Tibial nerve (tissue), 4 donors: ENCODE measurements at regions not wholly inside any gene's neighbourhood (a gene's known extent, or its start where the extent isn't known, plus 50 kb on each side); places are given as distances from the start of the nearest gene placed in this dataset.
"Not testable (repeated sequence)": the region's sequence is repeated elsewhere in the genome, so short reads cannot be mapped to it uniquely, and the experiment has no call there.

Experiments
- DNase-seq, 2 donors: peaks; one replicate each; pipeline ENCODE4 v3.0.0-alpha.2; 2019; ENCODE audit warnings: low spot score in 2 of 2
- H3K27ac ChIP-seq, 4 donors: fragments of 200-600 bp; sonication (generic) in 3 of 4; one replicate each; pipeline ENCODE4 v1.5.1; 2017 to 2019; ENCODE audit warnings: mild to moderate bottlenecking in 1 of 4
- H3K27me3 ChIP-seq, 2 donors: fragments of 200-600 bp; sonication (generic) in 1 of 2; one replicate each; pipeline versions ENCODE4 v1.5.1 to v1.6.0; 2017 to 2019
- H3K36me3 ChIP-seq, 3 donors: fragments of 200-600 bp; sonication (generic); one replicate each; pipeline ENCODE4 v1.5.1; 2018 to 2019
- H3K4me1 ChIP-seq, 4 donors: fragments of 200-600 bp; sonication (generic) in 3 of 4; one replicate each; pipeline ENCODE4 v1.5.1; 2017 to 2019
- H3K4me3 ChIP-seq, 4 donors: fragments of 200-600 bp; sonication (generic) in 3 of 4; one replicate each; pipeline ENCODE4 v1.5.1; 2017 to 2019; ENCODE audit warnings: mild to moderate bottlenecking in 1 of 4, moderate library complexity in 1 of 4
- H3K9me3 ChIP-seq, 4 donors: fragments of 200-600 bp; sonication (generic) in 3 of 4; one replicate each; pipeline ENCODE4 v1.5.1; 2017 to 2019
- EP300 ChIP-seq, 2 donors: sonication (generic); formaldehyde crosslinking; IDR thresholded peaks; one replicate each; pipeline ENCODE4 v1.6.1; 2017; ENCODE audit warnings: antibody characterized with exemption in 2 of 2, mild to moderate bottlenecking in 1 of 2
- POLR2A ChIP-seq, 2 donors: fragments of 450-650 bp; IDR thresholded peaks; one replicate each; pipeline ENCODE4 v1.6.1; 2017; ENCODE audit warnings: antibody characterized with exemption in 2 of 2, mild to moderate bottlenecking in 2 of 2, moderate library complexity in 2 of 2
- WGBS, 2 donors: methylation state at CpG; one replicate each; pipeline ENCODE4 v1.1.5; 2018; 5-methylcytosine and 5-hydroxymethylcytosine counted together
- TF ChIP-seq, protein P1 (sequence below), 5 experiments: fragments of 200-600 bp in 3 of 5; fragments of 450-650 bp in 2 of 5; sonication (generic) in 3 of 5; IDR thresholded peaks; one replicate each; pipeline ENCODE4 v1.5.1; 2016 to 2019; ENCODE audit warnings: antibody characterized with exemption in 5 of 5, mild to moderate bottlenecking in 3 of 5, moderate library complexity in 2 of 5

DNA sequence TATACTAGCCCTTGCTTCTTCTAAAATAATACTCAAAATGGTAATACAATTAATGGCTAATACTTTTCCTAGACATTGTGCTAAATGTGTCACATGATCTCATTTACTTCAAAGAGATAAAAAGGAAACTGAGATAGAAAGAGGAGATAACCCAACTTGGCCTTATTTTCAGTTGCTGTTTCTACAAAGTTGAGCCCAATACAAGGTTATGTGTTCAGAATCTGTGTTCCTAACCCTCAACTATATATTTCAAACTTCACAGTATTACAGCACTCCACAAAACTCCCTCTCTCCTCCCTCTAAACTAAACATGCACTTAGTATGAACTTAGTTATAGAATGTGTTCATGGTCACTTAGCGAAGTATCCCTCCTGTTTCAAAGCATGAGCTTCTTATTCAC is 277.9 kb downstream of the CCER1 start:
- Histone ChIP-seq H3K4me1 (no peaks in the 10 kb centered on the region), H3K27me3 (no peaks in the 10 kb centered on the region), H3K36me3 (no peaks in the 10 kb centered on the region), H3K4me3 (no peak overlapping the region), H3K9me3 (no peaks in the 10 kb centered on the region), H3K27ac (no peak overlapping the region)
- TF ChIP-seq EP300 (IDR thresholded peaks at IDR 0.05) = no peak
- TF ChIP-seq, protein P1, sequence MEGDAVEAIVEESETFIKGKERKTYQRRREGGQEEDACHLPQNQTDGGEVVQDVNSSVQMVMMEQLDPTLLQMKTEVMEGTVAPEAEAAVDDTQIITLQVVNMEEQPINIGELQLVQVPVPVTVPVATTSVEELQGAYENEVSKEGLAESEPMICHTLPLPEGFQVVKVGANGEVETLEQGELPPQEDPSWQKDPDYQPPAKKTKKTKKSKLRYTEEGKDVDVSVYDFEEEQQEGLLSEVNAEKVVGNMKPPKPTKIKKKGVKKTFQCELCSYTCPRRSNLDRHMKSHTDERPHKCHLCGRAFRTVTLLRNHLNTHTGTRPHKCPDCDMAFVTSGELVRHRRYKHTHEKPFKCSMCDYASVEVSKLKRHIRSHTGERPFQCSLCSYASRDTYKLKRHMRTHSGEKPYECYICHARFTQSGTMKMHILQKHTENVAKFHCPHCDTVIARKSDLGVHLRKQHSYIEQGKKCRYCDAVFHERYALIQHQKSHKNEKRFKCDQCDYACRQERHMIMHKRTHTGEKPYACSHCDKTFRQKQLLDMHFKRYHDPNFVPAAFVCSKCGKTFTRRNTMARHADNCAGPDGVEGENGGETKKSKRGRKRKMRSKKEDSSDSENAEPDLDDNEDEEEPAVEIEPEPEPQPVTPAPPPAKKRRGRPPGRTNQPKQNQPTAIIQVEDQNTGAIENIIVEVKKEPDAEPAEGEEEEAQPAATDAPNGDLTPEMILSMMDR (IDR thresholded peaks at IDR 0.05) = no peak
- no peak for TF ChIP-seq POLR2A (IDR thresholded peaks at IDR 0.05)
- no peak for DNase-seq
- WGBS, 2 donors = 65 to 72% methylated on average over 1 of the region's 1 CpG

DNA sequence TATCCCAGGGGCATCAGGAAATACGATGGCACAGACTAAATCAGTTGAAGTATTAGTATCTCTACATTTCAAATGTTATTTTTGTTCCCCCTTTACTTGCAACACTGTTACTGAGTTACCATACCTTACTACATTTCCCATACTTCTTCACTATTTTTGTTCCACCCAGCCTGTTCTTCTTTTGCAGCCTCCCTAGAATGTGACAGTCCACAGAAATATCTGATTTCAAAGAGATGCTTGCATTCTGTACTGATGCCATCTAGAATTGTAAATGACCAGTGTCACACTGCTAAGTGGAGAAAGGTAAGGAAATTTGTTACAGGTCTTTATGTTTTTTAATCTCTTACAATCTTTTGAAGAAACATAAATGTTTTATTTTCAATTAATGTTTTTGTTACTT is 279.9 kb downstream of the CCER1 start:
- no peaks in the 10 kb centered on the region for H3K4me1 ChIP-seq
- no peaks in the 10 kb centered on the region for H3K36me3 ChIP-seq
- WGBS, 2 donors = 81 to 86% methylated on average over 1 of the region's 1 CpG
- TF ChIP-seq EP300 (IDR thresholded peaks at IDR 0.05) = no peak
- TF ChIP-seq, protein P1 (IDR thresholded peaks at IDR 0.05) = no peak
- no peak for TF ChIP-seq POLR2A (IDR thresholded peaks at IDR 0.05)
- no peak overlapping the region for H3K27ac ChIP-seq
- no peak overlapping the region for H3K4me3 ChIP-seq
- no peak for DNase-seq
- H3K9me3 ChIP-seq = no peaks in the 10 kb centered on the region
- H3K27me3 ChIP-seq = no peaks in the 10 kb centered on the region

DNA sequence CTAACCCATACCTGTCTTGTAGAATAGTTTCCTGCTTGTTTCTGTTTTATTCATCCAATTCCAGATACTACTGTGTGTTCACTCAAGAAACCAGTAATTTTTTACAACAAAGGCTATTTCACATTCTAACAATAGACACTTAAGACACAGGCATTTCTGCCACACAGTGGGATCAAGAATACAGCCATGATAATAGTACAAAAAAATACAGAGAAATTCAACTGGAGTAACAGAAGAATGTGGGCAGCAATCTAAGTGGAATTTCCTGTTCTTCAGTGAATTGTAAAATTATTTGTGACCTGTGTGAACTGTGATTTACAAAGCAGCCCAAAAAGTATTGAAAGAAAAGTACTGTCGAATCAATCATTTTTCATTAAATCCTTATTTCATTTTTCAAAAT is 282.9 kb downstream of the CCER1 start:
- Histone ChIP-seq H3K36me3 (no peaks in the 10 kb centered on the region), H3K27ac (no peak overlapping the region), H3K4me3 (no peak overlapping the region), H3K4me1 (no peaks in the 10 kb centered on the region), H3K27me3 (no peaks in the 10 kb centered on the region), H3K9me3 (no peaks in the 10 kb centered on the region)
- 44 to 55% methylated on average over 1 of the region's 1 CpG for WGBS, 2 donors
- no peak for TF ChIP-seq POLR2A (IDR thresholded peaks at IDR 0.05)
- no peak for TF ChIP-seq EP300 (IDR thresholded peaks at IDR 0.05)
- TF ChIP-seq, protein P1 (IDR thresholded peaks at IDR 0.05) = no peak
- no peak for DNase-seq

DNA sequence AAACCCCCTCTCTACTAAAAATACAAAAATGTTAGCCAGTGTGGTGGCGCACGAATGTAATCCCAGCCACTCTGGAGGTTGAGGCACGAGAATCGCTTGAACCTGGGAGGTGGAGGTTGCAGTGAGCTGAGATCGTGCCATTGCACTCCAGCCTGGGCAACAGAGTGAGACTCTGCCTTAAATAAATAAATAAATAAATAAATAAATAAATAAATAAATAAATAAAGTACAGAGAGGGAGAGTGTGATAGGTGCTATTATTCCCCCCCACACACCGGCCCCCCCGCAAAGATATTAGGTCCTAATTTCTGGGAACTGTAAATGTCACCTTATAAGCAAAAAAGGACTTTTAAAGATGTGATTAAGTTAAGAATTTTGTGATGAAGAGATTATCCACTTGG is 291.0 kb downstream of the CCER1 start:
- H3K4me1 ChIP-seq, H3K27ac ChIP-seq, H3K4me3 ChIP-seq, DNase-seq, H3K36me3 ChIP-seq, H3K9me3 ChIP-seq, H3K27me3 ChIP-seq: not testable (repeated sequence)
- 94 to 97% methylated on average over 7 of the region's 7 CpGs for WGBS, 2 donors

DNA sequence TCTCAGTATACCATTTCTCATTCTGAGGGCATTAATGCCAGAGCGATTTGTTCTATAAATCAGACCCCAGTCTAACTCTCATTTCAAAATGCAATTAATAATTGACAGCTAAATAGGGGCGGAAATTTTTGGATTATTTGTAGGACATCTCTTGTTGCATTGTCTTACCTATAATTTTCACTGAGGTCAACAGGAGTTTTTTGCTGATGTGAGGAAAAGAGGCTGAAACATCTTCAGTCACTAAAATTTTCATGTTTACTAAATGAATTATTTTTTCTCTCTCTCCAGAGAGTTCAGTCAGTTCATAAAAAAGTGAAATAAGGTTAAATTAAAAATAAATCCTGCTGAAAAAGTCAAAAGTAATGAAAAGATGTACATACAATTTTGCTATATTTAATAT is 295.9 kb downstream of the CCER1 start:
- Histone ChIP-seq H3K36me3 (no peaks in the 10 kb centered on the region), H3K27ac (no peak overlapping the region), H3K4me3 (no peak overlapping the region), H3K9me3 (no peaks in the 10 kb centered on the region), H3K4me1 (no peaks in the 10 kb centered on the region), H3K27me3 (no peaks in the 10 kb centered on the region)
- no peak for DNase-seq
- WGBS, 2 donors = 94 to 99% methylated on average over 2 of the region's 2 CpGs
- TF ChIP-seq, protein P1 (IDR thresholded peaks at IDR 0.05) = no peak
- TF ChIP-seq POLR2A (IDR thresholded peaks at IDR 0.05) = no peak
- no peak for TF ChIP-seq EP300 (IDR thresholded peaks at IDR 0.05)

DNA sequence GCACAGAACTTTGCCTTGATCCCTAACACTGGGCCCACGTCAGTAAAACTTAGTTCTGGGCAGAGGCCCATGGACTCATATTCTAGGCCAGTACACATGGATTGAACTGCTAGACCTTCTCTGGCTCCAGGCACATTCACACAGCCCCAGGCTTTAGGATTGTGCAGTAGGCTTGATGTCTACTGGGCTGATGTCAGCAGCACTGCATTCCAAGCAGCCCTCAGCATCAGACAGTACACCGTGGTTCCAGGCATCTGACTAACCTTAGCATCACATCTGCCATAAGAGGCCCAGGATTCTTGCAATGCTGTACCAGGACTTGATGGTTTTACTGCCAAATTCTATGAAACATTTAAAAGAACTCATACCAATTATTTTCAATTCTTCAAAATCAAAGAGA is 301.9 kb downstream of the CCER1 start:
- DNase-seq = no peak
- no peak for TF ChIP-seq EP300 (IDR thresholded peaks at IDR 0.05)
- TF ChIP-seq POLR2A (IDR thresholded peaks at IDR 0.05) = no peak
- TF ChIP-seq, protein P1 (IDR thresholded peaks at IDR 0.05) = no peak
- no peaks in the 10 kb centered on the region for H3K27me3 ChIP-seq
- peaks cover 0 to 4% (median 0%) of the 10 kb centered on the region in 4 donors for H3K9me3 ChIP-seq
- WGBS, 2 donors = 61 to 93% methylated on average over 2 of the region's 2 CpGs
- H3K36me3 ChIP-seq = no peaks in the 10 kb centered on the region
- H3K4me1 ChIP-seq = no peaks in the 10 kb centered on the region
- H3K27ac ChIP-seq = no peak overlapping the region
- H3K4me3 ChIP-seq = no peak overlapping the region
